CD4-positive, alpha-beta T cell treated with Interleukin-4 for 4 hours (primary cell): ENCODE measurements at regions not wholly inside any gene's neighbourhood (a gene's known extent, or its start where the extent isn't known, plus 50 kb on each side); places are given as distances from the start of the nearest gene placed in this dataset.

ENCODE experiments used
- DNase-seq: peaks from one replicate; pipeline ENCODE4 v3.0.0-alpha.2; 2020

GRCh38 chr1:83718338-83718737, 280.6 kb downstream of the TTLL7 start:
- no peak for DNase-seq

GRCh38 chr1:83717785-83718184, 281.1 kb downstream of the TTLL7 start:
- no peak for DNase-seq

GRCh38 chr1:83716641-83717040, 282.3 kb downstream of the TTLL7 start:
- no peak for DNase-seq

GRCh38 chr1:83715550-83715949, 283.4 kb downstream of the TTLL7 start:
- no peak for DNase-seq

GRCh38 chr1:83709662-83710061, 289.3 kb downstream of the TTLL7 start:
- DNase-seq, result no peak

- no peak for DNase-seq
Measured at GRCh38 chr1:83706354-83706938, 292.5 kb downstream of the TTLL7 start.

- DNase-seq, result no peak
Measured at GRCh38 chr1:83705091-83705490, 293.8 kb downstream of the TTLL7 start.

GRCh38 chr1:83704350-83704749, 294.6 kb downstream of the TTLL7 start:
- no peak for DNase-seq

GRCh38 chr1:83702356-83702755, 296.6 kb downstream of the TTLL7 start:
- DNase-seq, result no peak

- no peak for DNase-seq
Measured at GRCh38 chr1:83701355-83701754, 297.6 kb downstream of the TTLL7 start.

GRCh38 chr1:83698644-83699043, 300.3 kb downstream of the TTLL7 start:
- DNase-seq, result no peak

GRCh38 chr1:83697961-83698360, 301.0 kb downstream of the TTLL7 start:
- no peak for DNase-seq

- DNase-seq, result no peak
Measured at GRCh38 chr1:83697220-83697619, 301.7 kb downstream of the TTLL7 start.

- no peak for DNase-seq
Measured at GRCh38 chr1:83694449-83694848, 304.5 kb downstream of the TTLL7 start.

- DNase-seq, result no peak
Measured at GRCh38 chr1:83693427-83694126, 305.4 kb downstream of the TTLL7 start.

GRCh38 chr1:83692524-83693381, 306.2 kb downstream of the TTLL7 start:
- no peak for DNase-seq

- DNase-seq, result no peak
Measured at GRCh38 chr1:83691953-83692500, 306.9 kb downstream of the TTLL7 start.

GRCh38 chr1:83689921-83690868, 308.7 kb downstream of the TTLL7 start:
- no peak for DNase-seq

GRCh38 chr1:83682132-83682531, 316.8 kb downstream of the TTLL7 start:
- DNase-seq, result no peak

GRCh38 chr1:83676106-83676505, 322.8 kb downstream of the TTLL7 start:
- DNase-seq, result no peak

- DNase-seq, result no peak
Measured at GRCh38 chr1:83673312-83673711, 325.6 kb downstream of the TTLL7 start.

GRCh38 chr1:83671586-83671985, 327.3 kb downstream of the TTLL7 start:
- DNase-seq, result no peak
